ENCODE measurements at regions not wholly inside any gene's neighbourhood (a gene's known extent, or its start where the extent isn't known, plus 50 kb on each side); places are given as distances from the start of the nearest gene placed in this dataset.
"Not testable (repeated sequence)": the region's sequence is repeated elsewhere in the genome, so short reads cannot be mapped to it uniquely, and the experiment has no call there.

- not testable (repeated sequence) for DNase-seq
Observed at GRCh38 chr7:10649120-10649519, 324.6 kb upstream of the PHF14 start.

GRCh38 chr7:10655031-10655430, 318.6 kb upstream of the PHF14 start:
- DNase-seq, result no peak

- no peak for DNase-seq
Observed at GRCh38 chr7:10657201-10657600, 316.5 kb upstream of the PHF14 start.

GRCh38 chr7:10657837-10658236, 315.8 kb upstream of the PHF14 start:
- no peak for DNase-seq

GRCh38 chr7:10662491-10662890, 311.2 kb upstream of the PHF14 start:
- DNase-seq, result no peak

- no peak for DNase-seq
Observed at GRCh38 chr7:10662982-10663884, 310.4 kb upstream of the PHF14 start.

GRCh38 chr7:10672186-10672585, 301.5 kb upstream of the PHF14 start:
- DNase-seq, result no peak

- no peak for DNase-seq
Observed at GRCh38 chr7:10677211-10677610, 296.5 kb upstream of the PHF14 start.

- DNase-seq, result no peak
Observed at GRCh38 chr7:10677668-10678232, 295.9 kb upstream of the PHF14 start.

GRCh38 chr7:10684606-10685005, 289.1 kb upstream of the PHF14 start:
- DNase-seq, result no peak

GRCh38 chr7:10685040-10685439, 288.6 kb upstream of the PHF14 start:
- no peak for DNase-seq

- DNase-seq, result no peak
Observed at GRCh38 chr7:10688544-10688943, 285.1 kb upstream of the PHF14 start.

- no peak for DNase-seq
Observed at GRCh38 chr7:10696064-10696463, 277.6 kb upstream of the PHF14 start.

GRCh38 chr7:10703059-10703458, 270.6 kb upstream of the PHF14 start:
- no peak for DNase-seq

GRCh38 chr7:10703981-10704380, 269.7 kb upstream of the PHF14 start:
- no peak for DNase-seq

- DNase-seq, result no peak
Observed at GRCh38 chr7:10704653-10705052, 269.0 kb upstream of the PHF14 start.

GRCh38 chr7:10706875-10707493, 266.7 kb upstream of the PHF14 start:
- no peak for DNase-seq

GRCh38 chr7:10707519-10707918, 266.2 kb upstream of the PHF14 start:
- no peak for DNase-seq

- DNase-seq, result no peak
Observed at GRCh38 chr7:10708447-10708846, 265.2 kb upstream of the PHF14 start.

- no peak for DNase-seq
Observed at GRCh38 chr7:10718768-10719167, 254.9 kb upstream of the PHF14 start.

GRCh38 chr7:10720042-10720441, 253.6 kb upstream of the PHF14 start:
- DNase-seq, result no peak

- no peak for DNase-seq
Observed at GRCh38 chr7:10721289-10721688, 252.4 kb upstream of the PHF14 start.

- no peak for DNase-seq
Observed at GRCh38 chr7:10723832-10724231, 249.8 kb upstream of the PHF14 start.

- no peak for DNase-seq
Observed at GRCh38 chr7:10724449-10724848, 249.2 kb upstream of the PHF14 start.

All from fibroblast of upper back skin (primary cell).